Heart left ventricle (tissue), 13 donors: ENCODE measurements at regions not wholly inside any gene's neighbourhood (a gene's known extent, or its start where the extent isn't known, plus 50 kb on each side); places are given as distances from the start of the nearest gene placed in this dataset.

Source experiments
- POLR2A ChIP-seq, 2 donors: fragments of 450-650 bp; IDR thresholded peaks; one replicate each; pipeline ENCODE4 v1.6.1; 2017; ENCODE audit warnings: antibody characterized with exemption in 2 of 2, mild to moderate bottlenecking in 2 of 2, moderate library complexity in 2 of 2
- TF ChIP-seq, protein P1 (sequence below), 12 donors: fragments of 200-600 bp; sonication (generic) in 4 of 12; IDR thresholded peaks; one replicate each; pipeline versions ENCODE4 v1.5.0 to v1.8.0; 2018 to 2022; ENCODE audit warnings: antibody characterized with exemption in 12 of 12, mild to moderate bottlenecking in 5 of 12
- donor health status: ischemic (EF 13 %, LVEDD 7.1; RV severe dilation, severe dysfunction).
- donor health status: DM: no; HTN: yes; CAD: no.
- donor health status: DM: no; HTN: no; CAD: no.
- donor health status: ischemic (EF 25% LVEDD 6.9; RV normal size, moderate dysfunction).
- donor health status: ischemic (EF 25% LVEDD 5.7; RV mildly dilated, moderate dysfunction).
- donor health status: ischemic (EF 35%, LVEDD 5.7; RV mildly dilated, moderate dysfunction).
- donor health status: nonischemic (EF 11% LVEDD 7.7; RV severe dilation, severe dysfunction).
- donor health status: DM: yes; HTN: yes; CAD: no.
- donor health status: PGD.
- donor health status: ischemic (EF 29% LVEDD 5.4; RV normal size, mild dysfunction).
- donor health status: nonischemic (EF 23%, LVEDD 6.1; RV moderate dilation, normal function).

DNA sequence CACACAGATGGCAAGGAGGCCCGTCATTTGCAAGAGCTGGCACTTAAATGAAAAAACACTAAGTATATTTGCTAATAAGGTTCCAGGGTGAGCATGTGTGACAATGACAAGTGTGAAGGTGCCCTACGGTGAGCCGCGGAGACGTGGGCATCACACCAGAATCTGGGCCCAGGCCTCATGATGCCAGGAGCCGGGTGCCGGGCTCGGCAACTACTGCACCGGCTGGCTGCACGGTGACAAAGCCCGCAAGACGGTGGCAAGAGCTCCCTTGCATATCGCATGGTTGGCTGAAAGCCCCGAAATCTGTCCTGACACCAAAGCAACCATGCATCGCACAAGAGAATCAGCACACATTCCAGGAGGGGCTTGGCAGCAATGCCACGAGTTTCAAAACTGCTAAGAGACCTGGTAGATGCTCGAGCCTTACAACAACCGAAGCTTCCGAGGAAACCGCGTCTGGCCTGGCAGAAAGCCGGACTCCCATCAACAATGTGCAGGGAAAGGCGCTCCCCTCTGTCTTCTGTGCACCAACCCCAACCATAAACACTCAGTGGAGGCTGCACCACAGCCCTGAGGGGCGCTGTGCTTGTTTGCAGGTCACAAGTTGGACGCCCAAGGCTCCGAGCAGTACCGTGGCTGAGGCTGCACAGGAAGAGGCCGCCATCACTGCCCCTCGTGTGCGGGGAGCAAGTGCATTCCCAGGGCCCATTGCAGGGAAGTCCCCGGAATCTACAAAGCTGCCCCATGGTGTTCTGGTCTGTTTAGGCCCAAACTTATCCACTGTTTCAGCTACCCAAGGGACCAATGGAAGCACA is 339.7 kb downstream of the CTTN start:
- TF ChIP-seq, protein P1, sequence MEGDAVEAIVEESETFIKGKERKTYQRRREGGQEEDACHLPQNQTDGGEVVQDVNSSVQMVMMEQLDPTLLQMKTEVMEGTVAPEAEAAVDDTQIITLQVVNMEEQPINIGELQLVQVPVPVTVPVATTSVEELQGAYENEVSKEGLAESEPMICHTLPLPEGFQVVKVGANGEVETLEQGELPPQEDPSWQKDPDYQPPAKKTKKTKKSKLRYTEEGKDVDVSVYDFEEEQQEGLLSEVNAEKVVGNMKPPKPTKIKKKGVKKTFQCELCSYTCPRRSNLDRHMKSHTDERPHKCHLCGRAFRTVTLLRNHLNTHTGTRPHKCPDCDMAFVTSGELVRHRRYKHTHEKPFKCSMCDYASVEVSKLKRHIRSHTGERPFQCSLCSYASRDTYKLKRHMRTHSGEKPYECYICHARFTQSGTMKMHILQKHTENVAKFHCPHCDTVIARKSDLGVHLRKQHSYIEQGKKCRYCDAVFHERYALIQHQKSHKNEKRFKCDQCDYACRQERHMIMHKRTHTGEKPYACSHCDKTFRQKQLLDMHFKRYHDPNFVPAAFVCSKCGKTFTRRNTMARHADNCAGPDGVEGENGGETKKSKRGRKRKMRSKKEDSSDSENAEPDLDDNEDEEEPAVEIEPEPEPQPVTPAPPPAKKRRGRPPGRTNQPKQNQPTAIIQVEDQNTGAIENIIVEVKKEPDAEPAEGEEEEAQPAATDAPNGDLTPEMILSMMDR (IDR thresholded peaks at IDR 0.05): no peak
- no peak for TF ChIP-seq POLR2A (IDR thresholded peaks at IDR 0.05)
